GM19397 (cell line): ENCODE measurements at regions not wholly inside any gene's neighbourhood (a gene's known extent, or its start where the extent isn't known, plus 50 kb on each side); places are given as distances from the start of the nearest gene placed in this dataset.

ENCODE experiments used
- ATAC-seq: cut with Tn5 transposase; IDR thresholded peaks from one replicate; pipeline ENCODE4 v1.9.1; 2021; ENCODE audit warnings: mild to moderate bottlenecking, moderate library complexity; ENCODE audit not compliant: unreplicated experiment

- ATAC-seq = no peak
These were observed 160.1 kb upstream of the IL12A start for GRCh38 chr3:159828542-159828943.

- no peak for ATAC-seq
These were observed 159.6 kb upstream of the IL12A start for GRCh38 chr3:159829056-159829455.

GRCh38 chr3:159829539-159830227 is 159.0 kb upstream of the IL12A start:
- ATAC-seq = no peak

- no peak for ATAC-seq
These were observed 158.0 kb upstream of the IL12A start for GRCh38 chr3:159830523-159831154.

GRCh38 chr3:159831466-159831865 is 157.2 kb upstream of the IL12A start:
- ATAC-seq = peak; percentile 31

GRCh38 chr3:159832024-159832423 is 156.6 kb upstream of the IL12A start:
- ATAC-seq = peak; percentile 91

GRCh38 chr3:159835126-159835525 is 153.5 kb upstream of the IL12A start:
- no peak for ATAC-seq

- ATAC-seq = no peak
These were observed 150.9 kb upstream of the IL12A start for GRCh38 chr3:159837725-159838124.

- ATAC-seq = no peak
These were observed 149.7 kb upstream of the IL12A start for GRCh38 chr3:159838938-159839337.

GRCh38 chr3:159839561-159840379 is 148.9 kb upstream of the IL12A start, which contains the start of gene SCHIP1:
TSS of gene SCHIP1 (plus strand) at chr3:159839861.
- ATAC-seq = peak; percentile 50

GRCh38 chr3:159840703-159841299 is 147.8 kb upstream of the IL12A start:
- ATAC-seq = no peak

GRCh38 chr3:159841766-159842165 is 146.9 kb upstream of the IL12A start:
- ATAC-seq = no peak

GRCh38 chr3:159843840-159844730 is 144.6 kb upstream of the IL12A start:
- ATAC-seq = no peak

- no peak for ATAC-seq
These were observed 143.8 kb upstream of the IL12A start for GRCh38 chr3:159844801-159845261.

- ATAC-seq = no peak
These were observed 142.9 kb upstream of the IL12A start for GRCh38 chr3:159845737-159846136.

- ATAC-seq = no peak
These were observed 142.4 kb upstream of the IL12A start for GRCh38 chr3:159846255-159846654.

- no peak for ATAC-seq
These were observed 140.1 kb upstream of the IL12A start for GRCh38 chr3:159848348-159849118.

GRCh38 chr3:159850481-159850880 is 138.2 kb upstream of the IL12A start:
- no peak for ATAC-seq

- ATAC-seq = no peak
These were observed 136.4 kb upstream of the IL12A start for GRCh38 chr3:159852266-159852665.
